ENCODE measurements at regions not wholly inside any gene's neighbourhood (a gene's known extent, or its start where the extent isn't known, plus 50 kb on each side); places are given as distances from the start of the nearest gene placed in this dataset.
"Not testable (repeated sequence)": the region's sequence is repeated elsewhere in the genome, so short reads cannot be mapped to it uniquely, and the experiment has no call there.

DNA sequence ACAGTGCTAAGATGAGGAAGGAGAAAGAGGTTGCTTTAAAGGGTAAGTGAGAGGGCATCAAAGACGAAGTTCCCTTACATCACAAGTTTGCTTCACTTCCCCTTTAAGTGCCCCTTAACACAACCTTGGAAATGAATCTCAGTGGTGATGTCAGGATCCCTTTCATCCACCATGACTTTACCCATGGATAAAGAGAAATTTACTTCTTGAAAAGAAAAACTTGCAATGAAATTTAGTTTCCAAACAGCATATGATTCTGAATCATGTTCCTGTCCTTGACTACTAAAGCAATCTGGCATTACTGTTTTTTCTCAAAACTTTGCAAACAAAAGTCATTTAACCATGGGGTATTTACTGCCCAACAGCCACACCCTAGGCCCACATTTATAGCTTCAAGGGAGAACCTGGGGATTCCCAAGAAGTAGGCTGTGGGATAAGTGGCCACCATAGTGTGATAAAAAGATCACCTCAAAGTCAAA is 135.9 kb downstream of the ITGB8 start:
- peak; percentile 78 to 96 (median 86) for DNase-seq

DNA sequence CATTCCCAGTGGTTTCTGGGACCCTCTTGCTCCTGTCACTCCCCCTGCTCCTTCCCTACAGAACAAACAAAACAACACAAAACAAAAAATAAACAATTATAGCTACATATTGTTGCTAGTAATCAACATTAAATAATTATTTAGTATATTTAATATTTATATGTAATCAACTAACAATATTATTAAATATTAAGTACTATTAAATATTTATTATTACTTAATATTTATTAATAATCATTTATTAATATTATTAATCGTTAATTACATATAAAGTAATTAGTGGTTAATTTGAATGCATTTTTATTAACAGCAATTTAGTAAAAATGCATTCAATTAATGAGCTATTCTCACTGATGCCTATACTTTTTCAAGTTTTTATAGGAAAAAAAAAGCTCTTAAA is 139.4 kb downstream of the ITGB8 start:
- DNase-seq = no peak

- DNase-seq = peak; percentile 58 to 85 (median 78)
Observed at GRCh38 chr7:20470726-20471125, 140.0 kb downstream of the ITGB8 start.

GRCh38 chr7:20474249-20474648 is 141.2 kb upstream of the ABCB5 start:
- peak in 3 of 4 experiments; percentile 40 to 59 (median 55) for DNase-seq

- peak in 2 of 4 experiments; percentile 19 to 52 for DNase-seq
Observed at GRCh38 chr7:20475756-20476155, 139.7 kb upstream of the ABCB5 start.

DNA sequence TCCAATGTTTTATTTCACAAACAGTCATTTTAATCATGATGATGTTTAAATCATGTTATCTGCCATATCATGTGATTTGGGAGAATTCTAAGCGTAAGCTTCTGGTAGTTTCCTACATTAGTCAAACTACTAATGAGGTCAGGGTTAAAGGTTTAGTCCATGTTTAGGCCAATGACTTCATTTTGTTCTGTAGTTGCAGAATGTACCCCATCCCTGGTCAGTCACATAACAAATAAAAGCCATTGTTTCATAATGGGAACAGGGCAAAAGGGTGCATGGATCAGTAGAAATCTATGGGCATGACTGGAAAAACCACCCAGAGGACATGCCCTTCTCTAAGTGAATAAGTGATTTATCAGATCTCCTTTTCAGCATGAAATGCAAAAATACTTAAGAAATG is 138.4 kb upstream of the ABCB5 start:
- peak in 1 of 4 experiments; percentile 14 for DNase-seq

DNA sequence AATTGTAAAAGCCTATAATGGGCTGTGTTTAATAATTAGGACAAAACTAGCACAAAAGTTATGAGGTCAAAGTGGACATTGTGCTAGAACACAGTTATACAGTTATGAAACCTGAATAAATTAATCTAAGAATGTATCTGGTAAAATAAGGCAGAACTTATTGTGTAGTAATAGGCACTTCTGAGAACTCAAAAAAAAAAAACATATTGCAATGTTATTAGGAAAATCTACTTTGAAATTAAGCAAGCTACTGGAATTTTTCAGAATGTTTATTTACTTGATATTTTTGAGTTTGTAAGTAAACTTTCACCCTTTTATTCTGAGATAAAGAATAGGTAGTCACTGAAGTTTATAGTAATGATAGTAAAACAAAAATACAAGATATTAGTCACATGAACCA is 135.8 kb upstream of the ABCB5 start:
- DNase-seq = no peak

DNA sequence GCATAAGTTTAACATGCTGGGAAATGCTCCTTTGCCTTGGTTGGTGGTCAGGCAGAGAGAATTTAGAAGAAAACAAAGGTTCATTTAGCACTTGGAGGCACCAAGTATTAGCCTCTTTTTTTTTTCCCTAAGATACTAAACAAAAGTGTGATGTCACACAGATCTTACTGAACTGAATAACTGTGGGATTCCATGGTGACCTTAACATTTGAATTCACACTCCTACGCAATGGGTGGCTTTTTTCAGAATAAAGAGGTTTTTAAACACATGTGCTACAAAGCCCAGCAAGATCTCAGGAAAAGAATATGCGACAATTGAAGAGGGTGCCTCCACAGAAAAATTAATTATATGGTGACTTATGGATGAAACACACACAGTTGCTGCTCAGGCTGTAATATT is 133.4 kb upstream of the ABCB5 start:
- peak in 1 of 4 experiments; percentile 45 for DNase-seq

DNA sequence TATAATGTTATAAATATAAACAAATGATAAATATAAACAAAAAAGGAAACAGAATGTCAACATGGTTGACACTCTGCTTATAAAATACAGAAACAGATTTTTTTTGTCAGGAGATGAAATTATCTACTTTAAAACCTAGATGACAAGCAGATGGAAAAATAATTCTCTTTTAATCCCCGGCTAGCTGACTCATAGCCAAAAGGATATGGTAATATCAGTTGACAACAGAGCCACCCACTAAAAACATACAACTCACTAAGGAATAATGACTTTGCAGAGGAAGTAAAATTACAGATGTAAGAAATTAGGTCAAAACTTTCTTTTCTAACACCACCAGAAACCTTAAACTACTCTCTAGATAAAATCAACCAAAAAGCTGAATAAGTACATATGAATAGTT is 131.1 kb upstream of the ABCB5 start:
- DNase-seq = peak in 3 of 4 experiments; percentile 24 to 72 (median 68)

DNA sequence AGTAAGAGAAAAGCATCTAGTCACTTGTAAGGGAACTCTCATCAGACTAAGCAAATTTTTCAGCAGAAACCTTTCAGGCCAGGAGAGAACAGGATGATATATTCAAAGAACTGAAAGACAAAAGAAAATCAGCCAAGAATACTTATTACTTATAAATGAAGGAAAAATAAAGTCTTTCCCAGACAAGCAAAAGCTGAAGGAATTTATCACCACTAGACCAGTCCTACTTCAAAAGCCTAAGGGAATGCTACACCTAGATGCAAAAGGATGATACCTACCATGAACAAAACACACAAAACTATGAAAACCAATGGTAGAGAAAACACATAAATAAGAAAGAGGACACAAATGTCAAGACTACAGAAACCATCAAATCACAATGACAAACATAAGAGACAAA is 126.6 kb upstream of the ABCB5 start:
- no peak for DNase-seq

DNA sequence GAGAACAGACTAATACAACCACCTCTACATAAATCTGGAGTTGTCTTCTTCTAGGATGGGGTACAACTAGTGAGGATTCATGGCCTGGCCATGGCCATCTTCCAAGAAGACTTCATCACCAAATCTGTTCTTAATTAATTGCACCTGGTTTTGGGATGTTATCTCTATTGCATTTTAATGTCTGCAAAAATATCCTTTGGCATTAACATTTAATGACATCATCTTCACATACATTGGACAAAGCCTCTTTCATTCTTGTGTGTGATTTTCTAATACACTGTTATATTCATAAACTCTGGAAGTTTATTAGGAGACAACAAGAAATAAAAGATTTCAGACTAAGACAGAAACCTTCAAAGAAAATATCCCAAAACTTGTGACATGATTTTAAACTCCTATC is 124.2 kb upstream of the ABCB5 start:
- no peak for DNase-seq

GRCh38 chr7:20494566-20494965 is 120.9 kb upstream of the ABCB5 start:
- no peak for DNase-seq

DNA sequence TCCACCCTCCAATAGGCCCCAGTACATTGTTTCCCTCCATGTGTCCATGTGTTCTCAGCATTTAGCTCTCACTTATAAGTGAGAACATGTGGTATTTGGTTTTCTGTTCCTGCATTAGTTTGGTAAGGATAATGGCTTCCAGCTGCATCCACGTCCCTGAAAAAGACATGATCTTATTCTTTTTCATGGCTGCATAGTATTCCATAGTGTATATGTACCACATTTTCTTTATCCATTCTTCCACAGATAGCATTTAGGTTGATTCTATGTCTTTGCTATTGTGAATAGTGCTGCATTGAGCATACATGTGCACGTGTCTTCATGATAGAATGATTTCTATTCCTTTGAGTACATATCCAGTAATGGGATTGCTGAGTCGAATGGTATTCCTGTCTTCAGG is 114.0 kb upstream of the ABCB5 start:
- not testable (repeated sequence) for DNase-seq

GRCh38 chr7:20503278-20503950 is 112.1 kb upstream of the ABCB5 start:
- no peak for DNase-seq

DNA sequence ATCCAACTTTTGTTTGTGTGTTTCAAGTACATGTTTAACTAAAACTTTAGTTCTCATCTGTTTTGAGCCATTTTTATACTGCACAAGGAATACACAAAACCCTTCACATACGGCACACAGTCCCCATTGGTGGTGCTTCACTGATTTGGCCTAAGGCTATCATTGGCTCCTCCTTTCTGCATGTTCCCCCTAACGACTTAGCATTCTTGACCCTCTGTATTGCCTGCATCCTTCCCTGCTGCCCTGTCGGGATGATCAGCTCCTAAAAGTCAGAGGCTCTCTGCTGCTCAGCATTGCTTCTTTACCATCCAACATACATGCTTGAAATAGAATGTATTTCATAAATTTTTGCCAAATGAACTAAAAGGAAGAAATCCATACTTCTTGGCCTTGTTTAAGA is 111.4 kb upstream of the ABCB5 start:
- no peak for DNase-seq

DNA sequence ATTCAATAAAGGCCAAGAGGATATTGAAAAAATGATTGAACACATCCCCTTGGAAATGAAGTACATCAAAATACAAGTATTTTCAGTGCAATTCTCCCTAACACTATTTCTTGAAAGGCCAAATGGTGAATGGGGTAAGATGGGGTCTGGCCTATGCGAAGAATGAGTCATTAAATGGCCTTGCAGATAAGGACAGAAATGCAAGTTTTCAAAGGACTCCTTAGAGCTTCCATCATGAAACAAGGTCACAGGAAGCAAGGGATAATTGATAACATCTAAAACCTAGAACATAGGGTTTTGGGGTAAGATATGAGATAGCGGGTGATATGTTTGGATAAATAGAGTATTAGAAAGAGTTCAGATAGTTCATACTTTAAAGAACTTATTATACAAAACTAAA is 109.3 kb upstream of the ABCB5 start:
- DNase-seq = no peak

GRCh38 chr7:20507157-20507556 is 108.3 kb upstream of the ABCB5 start:
- DNase-seq = no peak

DNA sequence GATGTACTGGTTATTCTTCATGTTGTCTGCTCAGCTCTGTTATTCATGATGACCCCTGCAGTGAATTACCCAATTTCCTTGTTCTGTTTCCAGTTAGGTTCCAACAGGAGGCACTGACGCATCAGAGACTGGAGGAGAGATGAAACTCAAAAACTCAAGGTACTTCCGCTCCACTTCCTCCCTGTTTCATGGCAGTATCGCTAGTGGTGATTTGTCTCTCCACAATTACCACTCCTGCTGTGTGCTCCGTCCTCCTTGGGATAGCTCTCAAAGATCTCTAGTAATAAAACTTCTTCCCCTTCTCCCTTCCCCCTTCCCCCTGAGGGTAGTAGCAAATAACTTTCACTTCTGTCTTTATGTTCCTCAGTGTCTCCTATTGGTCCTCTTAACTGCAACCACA is 107.4 kb upstream of the ABCB5 start:
- DNase-seq = peak; percentile 62 to 86 (median 74)

GRCh38 chr7:20509892-20510572 is 105.4 kb upstream of the ABCB5 start:
- no peak for DNase-seq

DNA sequence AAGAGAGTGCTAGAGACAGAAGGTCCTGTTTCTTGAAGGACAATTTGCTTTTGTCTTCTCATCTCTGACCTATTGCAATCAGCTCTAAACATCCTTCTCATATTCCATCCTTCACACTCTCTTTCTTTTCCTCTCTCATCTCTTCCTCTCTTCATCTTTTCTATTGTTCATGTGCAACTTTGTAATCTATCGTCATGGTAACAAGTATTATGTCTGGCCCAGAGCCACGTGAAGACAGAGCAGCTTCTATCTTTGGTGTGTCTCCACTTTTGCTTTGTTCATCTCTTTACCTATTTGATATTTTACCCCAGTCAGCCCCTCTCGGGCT is 104.9 kb upstream of the ABCB5 start:
- no peak for DNase-seq

DNA sequence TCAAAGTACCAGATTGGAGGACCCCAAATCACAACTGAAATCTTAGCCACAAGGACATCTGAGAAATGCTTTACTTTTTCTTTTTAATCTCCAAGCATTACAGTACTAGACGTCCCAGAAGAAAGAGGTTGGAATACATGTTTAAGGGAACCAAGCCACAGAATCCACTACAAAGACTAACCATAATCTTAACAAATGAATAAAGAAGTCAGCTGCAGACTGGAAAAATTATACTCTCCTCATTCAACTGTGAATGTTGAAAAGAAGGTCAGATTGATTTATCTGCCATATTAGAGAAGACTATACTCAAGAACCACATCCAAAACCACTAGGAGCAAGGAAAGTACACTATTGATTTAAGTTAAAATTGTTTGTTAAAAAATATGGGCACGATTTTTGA is 102.1 kb upstream of the ABCB5 start:
- DNase-seq = no peak

- no peak for DNase-seq
Observed at GRCh38 chr7:20513897-20514296, 101.6 kb upstream of the ABCB5 start.

- peak in 3 of 4 experiments; percentile 1 to 37 (median 35) for DNase-seq
Observed at GRCh38 chr7:20514364-20514763, 101.1 kb upstream of the ABCB5 start.

- DNase-seq = no peak
Observed at GRCh38 chr7:20519645-20520044, 95.8 kb upstream of the ABCB5 start.

Measured in suppressor macrophage (primary cell).